Hepatocyte (in vitro differentiated cells): ENCODE measurements at regions not wholly inside any gene's neighbourhood (a gene's known extent, or its start where the extent isn't known, plus 50 kb on each side); places are given as distances from the start of the nearest gene placed in this dataset.

Experiments
- CTCF ChIP-seq: fragments of 200-600 bp; sonication (generic); IDR thresholded peaks from 2 replicates; pipeline ENCODE4 v1.5.1; 2016; ENCODE audit warnings: antibody characterized with exemption, mild to moderate bottlenecking; ENCODE audit not compliant: poor library complexity
- EZH2 ChIP-seq: fragments of 200-600 bp; sonication (generic); IDR thresholded peaks from 2 replicates; pipeline ENCODE4 v1.6.1; 2016; ENCODE audit warnings: antibody characterized with exemption, mild to moderate bottlenecking, borderline replicate concordance
- EZH2phosphoT487 ChIP-seq: fragments of 200-600 bp; sonication (generic); IDR thresholded peaks from one replicate; pipeline ENCODE4 v1.6.1; 2018; ENCODE audit warnings: antibody characterized with exemption, mild to moderate bottlenecking, low read depth, moderate library complexity; ENCODE audit not compliant: unreplicated experiment, severe bottlenecking

- TF ChIP-seq CTCF (no peak), EZH2 (no peak), EZH2phosphoT487 (no peak)
These were observed 57.4 kb downstream of the ZBTB38 start for GRCh38 chr3:141425523-141426233.
